ENCODE measurements at regions not wholly inside any gene's neighbourhood (a gene's known extent, or its start where the extent isn't known, plus 50 kb on each side); places are given as distances from the start of the nearest gene placed in this dataset.

DNA sequence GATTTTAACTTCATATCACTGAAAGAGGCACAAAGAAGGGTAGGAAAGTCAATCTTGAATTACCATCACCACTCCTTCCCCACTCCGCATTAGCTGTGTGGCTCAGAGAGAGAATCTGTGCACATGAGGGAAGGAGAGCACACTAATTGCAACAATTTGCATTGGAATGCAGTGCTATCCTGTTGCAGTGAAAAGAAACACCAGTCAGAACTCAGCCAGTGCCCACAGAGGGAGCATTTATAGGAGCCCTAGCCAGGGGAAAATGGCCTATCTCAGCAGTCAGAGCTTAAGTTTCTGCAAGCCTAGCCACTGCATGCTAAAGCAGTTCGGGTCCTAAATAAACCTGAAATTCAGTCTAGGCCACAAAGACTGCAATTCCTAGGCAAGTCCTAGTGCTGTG is 159.4 kb upstream of the AR start:
- Mint-ChIP-seq H3K4me3 (ENCODE audit: unreplicated experiment) (no peak overlapping the region), H3K9me3 (ENCODE audit: unreplicated experiment) (peaks cover 53% of the 10 kb centered on the region), H3K27ac (ENCODE audit: unreplicated experiment) (no peak overlapping the region), H3K27me3 (ENCODE audit: unreplicated experiment) (no peaks in the 10 kb centered on the region), H3K4me1 (ENCODE audit: unreplicated experiment) (no peaks in the 10 kb centered on the region), H3K36me3 (ENCODE audit: unreplicated experiment) (no peaks in the 10 kb centered on the region)
- no peak for DNase-seq (ENCODE audit: extremely low spot score, unreplicated experiment)
- TF ChIP-seq, protein P1, sequence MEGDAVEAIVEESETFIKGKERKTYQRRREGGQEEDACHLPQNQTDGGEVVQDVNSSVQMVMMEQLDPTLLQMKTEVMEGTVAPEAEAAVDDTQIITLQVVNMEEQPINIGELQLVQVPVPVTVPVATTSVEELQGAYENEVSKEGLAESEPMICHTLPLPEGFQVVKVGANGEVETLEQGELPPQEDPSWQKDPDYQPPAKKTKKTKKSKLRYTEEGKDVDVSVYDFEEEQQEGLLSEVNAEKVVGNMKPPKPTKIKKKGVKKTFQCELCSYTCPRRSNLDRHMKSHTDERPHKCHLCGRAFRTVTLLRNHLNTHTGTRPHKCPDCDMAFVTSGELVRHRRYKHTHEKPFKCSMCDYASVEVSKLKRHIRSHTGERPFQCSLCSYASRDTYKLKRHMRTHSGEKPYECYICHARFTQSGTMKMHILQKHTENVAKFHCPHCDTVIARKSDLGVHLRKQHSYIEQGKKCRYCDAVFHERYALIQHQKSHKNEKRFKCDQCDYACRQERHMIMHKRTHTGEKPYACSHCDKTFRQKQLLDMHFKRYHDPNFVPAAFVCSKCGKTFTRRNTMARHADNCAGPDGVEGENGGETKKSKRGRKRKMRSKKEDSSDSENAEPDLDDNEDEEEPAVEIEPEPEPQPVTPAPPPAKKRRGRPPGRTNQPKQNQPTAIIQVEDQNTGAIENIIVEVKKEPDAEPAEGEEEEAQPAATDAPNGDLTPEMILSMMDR (IDR thresholded peaks at IDR 0.05) = no peak

DNA sequence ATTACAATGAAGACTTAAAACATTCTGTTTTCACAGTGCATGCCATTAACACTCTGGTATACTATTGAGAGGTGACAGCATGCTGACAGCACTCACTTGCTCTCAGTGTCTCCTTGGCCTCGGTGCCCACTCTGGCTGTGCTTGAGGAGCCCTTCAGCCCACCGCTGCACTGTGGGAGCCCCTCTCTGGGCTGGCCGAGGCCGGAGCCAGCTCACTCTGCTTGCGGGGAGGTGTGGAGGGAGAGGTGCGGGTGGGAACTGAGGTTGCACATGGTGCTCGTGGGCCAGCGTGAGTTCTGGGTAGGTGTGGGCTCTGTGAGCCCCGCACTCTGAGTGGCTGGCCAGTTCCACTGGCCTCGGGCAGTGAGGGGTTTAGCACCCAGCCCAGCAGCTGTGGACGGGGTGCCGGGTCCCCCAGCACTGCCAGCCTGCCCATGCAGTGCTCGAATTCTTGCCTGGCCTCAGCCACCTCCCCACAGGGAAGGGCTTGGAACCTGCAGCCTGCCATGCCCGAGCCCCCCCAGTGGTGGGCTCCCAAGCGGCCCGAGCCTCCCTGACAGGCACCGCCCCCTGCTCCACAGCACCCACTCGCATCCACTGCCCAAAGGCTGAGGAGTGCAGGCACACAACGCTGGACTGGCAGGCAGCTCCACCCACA is 135.3 kb upstream of the AR start:
- Mint-ChIP-seq H3K4me3 (ENCODE audit: unreplicated experiment) (no peak overlapping the region), H3K4me1 (ENCODE audit: unreplicated experiment) (no peaks in the 10 kb centered on the region), H3K36me3 (ENCODE audit: unreplicated experiment) (no peaks in the 10 kb centered on the region), H3K27ac (ENCODE audit: unreplicated experiment) (no peak overlapping the region), H3K9me3 (ENCODE audit: unreplicated experiment) (peaks cover 18% of the 10 kb centered on the region), H3K27me3 (ENCODE audit: unreplicated experiment) (no peaks in the 10 kb centered on the region)
- TF ChIP-seq, protein P1 (IDR thresholded peaks at IDR 0.05) = no peak
- DNase-seq (ENCODE audit: extremely low spot score, unreplicated experiment) = no peak

DNA sequence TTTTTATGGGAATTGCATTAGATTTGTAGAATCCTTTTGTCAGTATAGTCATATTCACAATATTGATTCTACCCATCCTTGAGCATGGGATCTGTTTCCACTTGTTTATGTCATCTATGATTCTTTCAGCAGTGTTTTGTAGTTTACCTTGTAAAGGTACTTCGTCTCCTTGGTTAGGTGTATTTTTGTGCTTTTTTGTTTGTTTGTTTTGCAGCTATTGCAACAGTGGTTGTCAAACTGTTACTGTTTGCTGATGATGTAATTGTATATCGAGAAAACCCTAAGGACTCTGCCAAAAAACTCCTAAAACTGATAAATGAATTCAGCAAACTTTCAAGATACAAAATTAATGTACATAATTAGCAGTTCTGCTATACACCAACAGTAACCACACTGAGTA is 127.9 kb upstream of the AR start:
- Mint-ChIP-seq H3K36me3 (ENCODE audit: unreplicated experiment) (no peaks in the 10 kb centered on the region), H3K27ac (ENCODE audit: unreplicated experiment) (no peak overlapping the region), H3K4me3 (ENCODE audit: unreplicated experiment) (no peak overlapping the region), H3K27me3 (ENCODE audit: unreplicated experiment) (no peaks in the 10 kb centered on the region), H3K4me1 (ENCODE audit: unreplicated experiment) (no peaks in the 10 kb centered on the region), H3K9me3 (ENCODE audit: unreplicated experiment) (peaks cover 21% of the 10 kb centered on the region)
- TF ChIP-seq, protein P1 (IDR thresholded peaks at IDR 0.05) = no peak
- DNase-seq (ENCODE audit: extremely low spot score, unreplicated experiment) = no peak

DNA sequence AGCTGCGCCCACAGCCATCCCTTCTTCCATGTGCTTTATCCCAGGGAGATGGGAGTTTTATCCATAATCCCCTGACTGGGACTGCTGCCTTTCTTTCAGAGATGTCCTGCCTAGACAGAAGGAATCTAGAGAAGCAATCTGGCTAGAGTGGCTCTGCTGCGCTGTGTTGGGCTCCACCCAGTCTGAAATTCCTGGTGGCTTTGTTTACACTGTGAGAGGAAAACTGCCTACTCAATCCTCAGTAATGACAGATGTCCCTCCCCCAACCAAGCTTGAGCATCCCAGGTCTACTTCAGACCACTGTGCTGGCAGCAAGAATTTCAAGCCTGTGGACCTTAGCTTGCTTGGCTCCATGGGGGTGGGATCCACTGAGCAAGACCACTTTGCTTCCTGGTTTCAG is 116.9 kb upstream of the AR start:
- no peak for DNase-seq (ENCODE audit: extremely low spot score, unreplicated experiment)
- H3K4me1 Mint-ChIP-seq (ENCODE audit: unreplicated experiment) = no peaks in the 10 kb centered on the region
- H3K9me3 Mint-ChIP-seq (ENCODE audit: unreplicated experiment) = peaks cover 61% of the 10 kb centered on the region
- H3K4me3 Mint-ChIP-seq (ENCODE audit: unreplicated experiment) = no peak overlapping the region
- no peaks in the 10 kb centered on the region for H3K27me3 Mint-ChIP-seq (ENCODE audit: unreplicated experiment)
- TF ChIP-seq, protein P1 (IDR thresholded peaks at IDR 0.05) = no peak
- H3K27ac Mint-ChIP-seq (ENCODE audit: unreplicated experiment) = no peak overlapping the region
- H3K36me3 Mint-ChIP-seq (ENCODE audit: unreplicated experiment) = no peaks in the 10 kb centered on the region

DNA sequence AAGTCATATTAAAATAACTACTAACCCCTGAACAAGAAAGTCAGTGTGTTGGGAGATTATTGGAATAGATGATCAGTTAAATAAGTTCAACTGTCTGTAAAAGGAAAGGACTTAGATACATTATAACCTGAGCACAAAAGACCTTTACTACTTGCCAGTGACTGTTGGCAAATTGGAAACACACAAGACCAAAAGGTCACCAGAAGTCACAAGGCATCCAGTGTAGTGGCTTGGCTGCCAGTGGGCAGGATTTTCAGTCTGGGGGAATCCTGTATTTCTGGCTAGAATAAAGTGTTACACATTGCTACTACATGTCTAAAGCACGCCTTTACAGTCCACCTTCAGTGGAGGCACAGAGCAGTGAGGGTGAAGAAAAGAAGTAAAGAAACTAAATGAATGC is 108.3 kb upstream of the AR start:
- Mint-ChIP-seq H3K27me3 (ENCODE audit: unreplicated experiment) (no peaks in the 10 kb centered on the region), H3K4me1 (ENCODE audit: unreplicated experiment) (no peaks in the 10 kb centered on the region), H3K36me3 (ENCODE audit: unreplicated experiment) (no peaks in the 10 kb centered on the region), H3K27ac (ENCODE audit: unreplicated experiment) (no peak overlapping the region), H3K4me3 (ENCODE audit: unreplicated experiment) (no peak overlapping the region), H3K9me3 (ENCODE audit: unreplicated experiment) (peaks cover 28% of the 10 kb centered on the region)
- TF ChIP-seq, protein P1 (IDR thresholded peaks at IDR 0.05) = no peak
- no peak for DNase-seq (ENCODE audit: extremely low spot score, unreplicated experiment)
